GM23338 (cell line): ENCODE measurements at regions not wholly inside any gene's neighbourhood (a gene's known extent, or its start where the extent isn't known, plus 50 kb on each side); places are given as distances from the start of the nearest gene placed in this dataset.

ENCODE experiments used
- ATAC-seq: fragments of 200-7000 bp; cut with Tn5 transposase; 3 replicates; pipeline ENCODE4 v1.9.1; 2020
- DNase-seq: peaks from one replicate; pipeline ENCODE4 v3.0.0-alpha.2; 2015; ENCODE audit warnings: low spot score
- H2AFZ ChIP-seq: fragments of 200-600 bp; sonication (generic); 2 replicates; pipeline ENCODE4 v1.8.0; 2016; ENCODE audit warnings: antibody characterized with exemption, mild to moderate bottlenecking, moderate library complexity
- H3F3A ChIP-seq: fragments of 200-600 bp; sonication (generic); replicated peaks from 2 replicates; pipeline ENCODE4 v1.8.0; 2017; ENCODE audit warnings: antibody characterized with exemption, mixed run types, low read depth
- H3K27ac ChIP-seq: fragments of 200-600 bp; sonication (generic); 2 replicates; pipeline ENCODE4 v1.6.1; 2016; ENCODE audit warnings: low read depth
- H3K27me3 ChIP-seq: fragments of 200-600 bp; sonication (generic); 2 replicates; pipeline ENCODE4 v1.8.0; 2016; ENCODE audit warnings: mild to moderate bottlenecking, mixed run types, moderate library complexity; ENCODE audit not compliant: insufficient read depth
- H3K36me3 ChIP-seq: fragments of 200-600 bp; sonication (generic); 2 replicates; pipeline ENCODE4 v1.8.0; 2016; ENCODE audit warnings: mild to moderate bottlenecking; ENCODE audit not compliant: insufficient read depth
- H3K4me1 ChIP-seq: fragments of 200-600 bp; sonication (generic); 2 replicates; pipeline ENCODE4 v1.8.0; 2016; ENCODE audit warnings: mild to moderate bottlenecking, moderate library complexity; ENCODE audit not compliant: insufficient read depth
- H3K4me2 ChIP-seq: fragments of 200-600 bp; sonication (generic); 2 replicates; pipeline ENCODE4 v1.7.1; 2017; ENCODE audit warnings: mixed run types
- H3K4me3 ChIP-seq: fragments of 200-600 bp; sonication (generic); 2 replicates; pipeline ENCODE4 v1.6.1; 2016; ENCODE audit warnings: mixed run types
- H3K79me2 ChIP-seq: fragments of 200-600 bp; sonication (generic); replicated peaks from 2 replicates; pipeline ENCODE4 v1.8.0; 2017; ENCODE audit warnings: mild to moderate bottlenecking; ENCODE audit not compliant: insufficient read depth
- H3K9me2 ChIP-seq: fragments of 200-600 bp; sonication (generic); 2 replicates; pipeline ENCODE4 v1.8.0; 2017; ENCODE audit not compliant: insufficient read depth
- H4K20me1 ChIP-seq: fragments of 200-600 bp; sonication (generic); replicated peaks from 2 replicates; pipeline ENCODE4 v1.8.0; 2017; ENCODE audit warnings: mild to moderate bottlenecking; ENCODE audit not compliant: insufficient read depth
- H3K27ac Mint-ChIP-seq: 2 replicates; pipeline ENCODE4 v1.8.0; 2020; ENCODE audit warnings: inconsistent platforms, mild to moderate bottlenecking, moderate library complexity, mixed read lengths
- H3K27me3 Mint-ChIP-seq: 3 replicates; pipeline ENCODE4 v1.8.0; 2022; ENCODE audit warnings: low read depth, mild to moderate bottlenecking, moderate library complexity, mixed read lengths, inconsistent platforms; ENCODE audit not compliant: insufficient read depth, poor library complexity
- H3K36me3 Mint-ChIP-seq: 3 replicates; pipeline ENCODE4 v1.8.0; 2021; ENCODE audit warnings: low read depth, mild to moderate bottlenecking, inconsistent platforms, moderate library complexity, mixed read lengths
- H3K4me1 Mint-ChIP-seq: 3 replicates; pipeline ENCODE4 v1.8.0; 2020; ENCODE audit warnings: mild to moderate bottlenecking, inconsistent platforms, mixed read lengths
- H3K4me3 Mint-ChIP-seq: 3 replicates; pipeline ENCODE4 v1.8.0; 2021; ENCODE audit warnings: moderate library complexity, mild to moderate bottlenecking, inconsistent platforms, mixed read lengths
- H3K9me3 Mint-ChIP-seq: 3 replicates; pipeline ENCODE4 v1.8.0; 2020; ENCODE audit warnings: moderate library complexity, mild to moderate bottlenecking, inconsistent platforms, mixed read lengths
- CREB1 ChIP-seq: fragments of 250-450 bp; sonication (Bioruptor Pico); IDR thresholded peaks from 2 replicates; pipeline ENCODE4 v1.5.0; 2020; ENCODE audit warnings: low read depth, mild to moderate bottlenecking, moderate library complexity
- JUNB ChIP-seq: IDR thresholded peaks from one replicate; pipeline ENCODE4 v1.6.1; 2016; ENCODE audit warnings: antibody characterized with exemption; ENCODE audit not compliant: unreplicated experiment
- NANOG ChIP-seq: IDR thresholded peaks from 2 replicates; pipeline ENCODE4 v1.6.1; 2016; ENCODE audit warnings: antibody characterized with exemption, borderline replicate concordance
- POLR2AphosphoS5 ChIP-seq: IDR thresholded peaks from 2 replicates; pipeline ENCODE4 v1.6.1; 2016; ENCODE audit warnings: antibody characterized with exemption, low read depth
- STAT1 ChIP-seq: IDR thresholded peaks from one replicate; pipeline ENCODE4 v1.6.1; 2016; ENCODE audit warnings: antibody characterized with exemption; ENCODE audit not compliant: unreplicated experiment
- ZNF331 ChIP-seq: fragments of 250-450 bp; sonication (Bioruptor Pico); IDR thresholded peaks from 2 replicates; pipeline ENCODE4 v1.5.0; 2020; ENCODE audit warnings: low read depth, mild to moderate bottlenecking, moderate library complexity
- ZNF462 ChIP-seq: fragments of 250-450 bp; sonication (Bioruptor Pico); IDR thresholded peaks from 2 replicates; pipeline ENCODE4 v1.5.0; 2020; ENCODE audit warnings: mild to moderate bottlenecking, moderate library complexity

DNA sequence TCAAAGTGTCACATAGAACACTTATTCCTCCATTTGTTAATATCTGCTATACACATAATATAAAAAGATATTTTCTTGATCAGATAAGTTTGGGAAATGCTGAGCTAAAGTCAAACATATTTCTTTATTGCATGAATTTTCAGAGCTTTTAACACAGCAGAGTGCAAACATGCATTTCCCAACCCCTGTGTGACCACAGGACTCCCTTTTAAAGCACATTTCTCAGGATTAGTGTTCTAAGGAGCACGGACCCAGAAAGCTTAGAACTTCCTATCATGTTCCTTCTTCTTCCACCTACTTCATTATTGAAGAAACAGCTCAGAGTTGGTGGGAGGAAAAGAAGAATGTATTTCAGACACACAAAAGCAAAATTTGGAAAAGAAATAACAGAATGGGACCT lies 109.1 kb upstream of the CDC42BPA start:
- H3K27me3 Mint-ChIP-seq, result peaks cover 13% of the 10 kb centered on the region
- H3K4me1 Mint-ChIP-seq, result peaks cover 13% of the 10 kb centered on the region
- no peaks in the 10 kb centered on the region; the same call in 2 of the 3 replicates for H3K9me3 Mint-ChIP-seq
- H3K36me3 Mint-ChIP-seq, result no peaks in the 10 kb centered on the region; the same call in 2 of the 3 replicates
- Histone ChIP-seq H3K9me2 (no peaks in the 10 kb centered on the region), H3K27ac (no peak overlapping the region), H3K27me3 (no peaks in the 10 kb centered on the region), H4K20me1 (no peaks in the 10 kb centered on the region), H3K4me2 (no peak overlapping the region), H3F3A (no peaks in the 10 kb centered on the region), H3K36me3 (no peaks in the 10 kb centered on the region), H3K4me3 (no peak overlapping the region), H3K4me1 (peaks cover 14% of the 10 kb centered on the region; the same call in 1 of the 2 replicates), H3K79me2 (no peaks in the 10 kb centered on the region), H2AFZ (no peak overlapping the region)
- H3K4me3 Mint-ChIP-seq, result no peak overlapping the region
- no peak for ATAC-seq
- H3K27ac Mint-ChIP-seq, result no peak overlapping the region
- TF ChIP-seq ZNF331 (CRISPR knock-in tag) (no peak), STAT1 (no peak), NANOG (no peak), ZNF462 (no peak)
- DNase-seq, result no peak

GRCh38 chr1:227424953-227425352 lies 106.7 kb upstream of the CDC42BPA start:
- no peaks in the 10 kb centered on the region for H3F3A ChIP-seq
- Mint-ChIP-seq H3K9me3 (no peaks in the 10 kb centered on the region), H3K27ac (no peak overlapping the region), H3K36me3 (no peaks in the 10 kb centered on the region), H3K4me1 (peaks cover 9% of the 10 kb centered on the region), H3K4me3 (no peak overlapping the region), H3K27me3 (peaks cover 2% of the 10 kb centered on the region)
- DNase-seq (no peak), ATAC-seq (no peak)
- H3K9me2 ChIP-seq, result no peaks in the 10 kb centered on the region
- no peaks in the 10 kb centered on the region for H3K27me3 ChIP-seq
- peak overlapping the region; percentile 81 for H2AFZ ChIP-seq
- peaks cover 10% of the 10 kb centered on the region; the same call in 1 of the 2 replicates for H3K4me1 ChIP-seq
- H3K27ac ChIP-seq, result no peak overlapping the region
- H3K36me3 ChIP-seq, result no peaks in the 10 kb centered on the region
- no peaks in the 10 kb centered on the region for H3K79me2 ChIP-seq
- H4K20me1 ChIP-seq, result no peaks in the 10 kb centered on the region
- no peak overlapping the region for H3K4me3 ChIP-seq
- H3K4me2 ChIP-seq, result no peak overlapping the region
- no peak for TF ChIP-seq JUNB
- TF ChIP-seq ZNF331 (CRISPR knock-in tag), result no peak
- no peak for TF ChIP-seq CREB1 (CRISPR knock-in tag)
- TF ChIP-seq POLR2AphosphoS5, result no peak
- no peak for TF ChIP-seq STAT1
- TF ChIP-seq ZNF462, result no peak
